HG03575 (cell line): ENCODE measurements at regions not wholly inside any gene's neighbourhood (a gene's known extent, or its start where the extent isn't known, plus 50 kb on each side); places are given as distances from the start of the nearest gene placed in this dataset.
A peak's percentile ranks its signal among the peaks of the same experiment; 100 is the strongest.

Experiments
- ATAC-seq: cut with Tn5 transposase; IDR thresholded peaks from one replicate; pipeline ENCODE4 v1.9.1; 2021; ENCODE audit not compliant: unreplicated experiment, insufficient number of reproducible peaks, low FRiP score; ENCODE audit errors: extremely low read depth

GRCh38 chr9:107898761-107899160, 409.2 kb upstream of the KLF4 start:
- no peak for ATAC-seq

GRCh38 chr9:107896544-107896943, 407.0 kb upstream of the KLF4 start:
- no peak for ATAC-seq

GRCh38 chr9:107895501-107896001, 406.0 kb upstream of the KLF4 start:
- no peak for ATAC-seq

- ATAC-seq = no peak
These were observed 405.1 kb upstream of the KLF4 start for GRCh38 chr9:107894572-107895261.

- no peak for ATAC-seq
These were observed 401.4 kb upstream of the KLF4 start for GRCh38 chr9:107890921-107891465.

GRCh38 chr9:107888773-107889227, 399.2 kb upstream of the KLF4 start:
- ATAC-seq = no peak

- ATAC-seq = no peak
These were observed 397.3 kb upstream of the KLF4 start for GRCh38 chr9:107886826-107887225.

- ATAC-seq = peak; percentile 85
These were observed 394.0 kb upstream of the KLF4 start for GRCh38 chr9:107883496-107884124.

- ATAC-seq = no peak
These were observed 392.2 kb upstream of the KLF4 start for GRCh38 chr9:107881626-107882300.

- no peak for ATAC-seq
These were observed 388.9 kb upstream of the KLF4 start for GRCh38 chr9:107878462-107878861.

GRCh38 chr9:107875571-107875980, 386.0 kb upstream of the KLF4 start:
- no peak for ATAC-seq

- ATAC-seq = peak; percentile 38
These were observed 385.2 kb upstream of the KLF4 start for GRCh38 chr9:107874591-107875369.

- peak; percentile 19 for ATAC-seq
These were observed 384.6 kb upstream of the KLF4 start for GRCh38 chr9:107874137-107874536.

GRCh38 chr9:107872457-107873192, 383.1 kb upstream of the KLF4 start:
- no peak for ATAC-seq

GRCh38 chr9:107870927-107871680, 381.5 kb upstream of the KLF4 start:
- no peak for ATAC-seq

GRCh38 chr9:107870221-107870620, 380.7 kb upstream of the KLF4 start:
- no peak for ATAC-seq

- no peak for ATAC-seq
These were observed 379.5 kb upstream of the KLF4 start for GRCh38 chr9:107869111-107869510.

GRCh38 chr9:107868186-107868585, 378.6 kb upstream of the KLF4 start:
- no peak for ATAC-seq
